H1 (cell line): ENCODE measurements at regions not wholly inside any gene's neighbourhood (a gene's known extent, or its start where the extent isn't known, plus 50 kb on each side); places are given as distances from the start of the nearest gene placed in this dataset.

Experiments
- CTCF ChIA-PET: fragments of 300-600 bp; sonication (Branson Sonifier 250); formaldehyde crosslinking; loops from one replicate; lab custom pipeline; 2021; ENCODE audit not compliant: partially characterized antibody; lab: Charles Lee
- POLR2A ChIA-PET: fragments of 300-600 bp; sonication (Branson Sonifier 250); formaldehyde crosslinking; loops from one replicate; lab custom pipeline; 2021; ENCODE audit warnings: inconsistent platforms; ENCODE audit not compliant: partially characterized antibody; lab: Charles Lee
- DNase-seq, 2 experiments: peaks; one replicate each; pipeline versions ENCODE4 v3.0.0 to v3.0.0-alpha.2; 2010 to 2022; ENCODE audit warnings: low spot score in 2 of 2, low read depth in 1 of 2, mixed read lengths in 1 of 2
- FAIRE-seq: peaks from 2 replicates; lab custom pipeline; 2011; peaks lifted over from hg19 to GRCh38; lab: Jason Lieb, UNC
- H2AFZ ChIP-seq: 2 replicates; pipeline ENCODE4 v1.8.1; 2012; ENCODE audit warnings: low read length, inconsistent platforms
- H2AK5ac ChIP-seq: 2 replicates; pipeline ENCODE4 v1.6.1; 2013; ENCODE audit warnings: low read depth, low read length
- H2BK120ac ChIP-seq: replicated peaks from 2 replicates; pipeline ENCODE3; 2013; ENCODE audit warnings: low read depth, low read length, inconsistent platforms
- H2BK12ac ChIP-seq: 2 replicates; pipeline ENCODE4 v1.6.1; 2013; ENCODE audit warnings: low read depth, low read length
- H2BK15ac ChIP-seq: 2 replicates; pipeline ENCODE4 v1.6.1; 2013; ENCODE audit warnings: low read length
- H2BK20ac ChIP-seq: 2 replicates; pipeline ENCODE4 v1.6.1; 2013; ENCODE audit warnings: low read length
- H2BK5ac ChIP-seq: 2 replicates; pipeline ENCODE4 v1.6.1; 2013; ENCODE audit warnings: low read depth, low read length
- H3K14ac ChIP-seq: 2 replicates; pipeline ENCODE4 v1.6.1; 2013; ENCODE audit warnings: inconsistent platforms; ENCODE audit not compliant: insufficient read length
- H3K18ac ChIP-seq: 2 replicates; pipeline ENCODE4 v1.6.1; 2013; ENCODE audit warnings: low read length; ENCODE audit errors: extremely low read depth
- H3K23ac ChIP-seq: 2 replicates; pipeline ENCODE4 v1.6.1; 2013; ENCODE audit warnings: inconsistent platforms; ENCODE audit not compliant: insufficient read length
- H3K23me2 ChIP-seq: 2 replicates; pipeline ENCODE4 v1.6.1; 2013; ENCODE audit warnings: low read depth, low read length
- H3K27ac ChIP-seq: 2 replicates; pipeline ENCODE4 v1.6.1; 2011; ENCODE audit warnings: low read depth, low read length, inconsistent platforms
- H3K27me3 ChIP-seq, 4 experiments: replicated peaks in 1 of 4; 1 replicate in 1 of 4; 2 replicates in 3 of 4; pipeline versions ENCODE4 v1.6.1 to v1.8.1; 2011 to 2013; ENCODE audit warnings: low read length in 3 of 4, mild to moderate bottlenecking in 3 of 4, inconsistent platforms in 2 of 4, mixed read lengths in 2 of 4, moderate library complexity in 1 of 4; ENCODE audit not compliant: control insufficient read depth in 3 of 4, insufficient read depth in 3 of 4; ENCODE audit errors: extremely low read depth in 1 of 4
- H3K36me3 ChIP-seq, 4 experiments: 2 replicates each; pipeline versions ENCODE4 v1.6.1 to v1.8.1; 2011 to 2013; ENCODE audit warnings: mild to moderate bottlenecking in 4 of 4, low read length in 3 of 4, moderate library complexity in 2 of 4, control low read depth in 1 of 4, inconsistent platforms in 1 of 4; ENCODE audit not compliant: insufficient read depth in 4 of 4, control insufficient read depth in 2 of 4
- H3K4ac ChIP-seq: replicated peaks from 2 replicates; pipeline ENCODE3; 2013; ENCODE audit warnings: low read length, low read depth, mixed read lengths, inconsistent platforms; ENCODE audit not compliant: insufficient read length
- H3K4me1 ChIP-seq, 4 experiments: replicated peaks in 1 of 4; 1 replicate in 1 of 4; 2 replicates in 3 of 4; pipeline versions ENCODE4 v1.6.1 to v1.8.1; 2011 to 2013; ENCODE audit warnings: low read length in 3 of 4, inconsistent platforms in 2 of 4, mixed read lengths in 1 of 4; ENCODE audit not compliant: insufficient read depth in 4 of 4, control insufficient read depth in 3 of 4
- H3K4me2 ChIP-seq, 2 experiments: 2 replicates each; pipeline versions ENCODE4 v1.6.1 to v1.8.1; 2011 to 2013; ENCODE audit warnings: low read depth in 2 of 2, low read length in 2 of 2, control low read depth in 1 of 2, inconsistent platforms in 1 of 2, mild to moderate bottlenecking in 1 of 2; ENCODE audit not compliant: insufficient read depth in 1 of 2
- H3K4me3 ChIP-seq, 4 experiments: fragments of 200-600, 300-600 bp in 1 of 4; sonication (generic), shearing (Covaris generic), sonication (Bioruptor Twin) in 1 of 4; 2 replicates each; pipeline versions ENCODE4 v1.5.1 to v1.8.1; 2011 to 2016; ENCODE audit warnings: low read length in 4 of 4, low read depth in 3 of 4, control low read depth in 2 of 4, inconsistent platforms in 2 of 4, mild to moderate bottlenecking in 2 of 4, mixed read lengths in 1 of 4, moderate library complexity in 1 of 4; ENCODE audit not compliant: insufficient read depth in 2 of 4; ENCODE audit errors: extremely low read depth in 1 of 4
- H3K56ac ChIP-seq: replicated peaks from 2 replicates; pipeline ENCODE3; 2013; ENCODE audit warnings: low read depth, mild to moderate bottlenecking, mixed read lengths, low read length, inconsistent platforms; ENCODE audit not compliant: insufficient read length
- H3K79me1 ChIP-seq: 2 replicates; pipeline ENCODE4 v1.6.1; 2013; ENCODE audit warnings: low read depth, low read length, control low read depth
- H3K79me2 ChIP-seq, 2 experiments: 2 replicates each; pipeline versions ENCODE4 v1.6.1 to v1.8.1; 2012 to 2013; ENCODE audit warnings: low read length in 2 of 2, mild to moderate bottlenecking in 2 of 2, inconsistent platforms in 1 of 2; ENCODE audit not compliant: insufficient read depth in 2 of 2, control insufficient read depth in 1 of 2
- H3K9ac ChIP-seq, 4 experiments: replicated peaks in 1 of 4; 1 replicate in 1 of 4; 2 replicates in 3 of 4; pipeline versions ENCODE4 v1.6.1 to v1.8.1; 2011 to 2013; ENCODE audit warnings: low read depth in 3 of 4, low read length in 3 of 4, control low read depth in 2 of 4, mild to moderate bottlenecking in 2 of 4, moderate library complexity in 2 of 4, inconsistent platforms in 1 of 4; ENCODE audit errors: extremely low read depth in 1 of 4
- H3K9me3 ChIP-seq, 2 experiments: 2 replicates each; pipeline versions ENCODE4 v1.6.1 to v1.8.1; 2012 to 2013; ENCODE audit warnings: mild to moderate bottlenecking in 2 of 2, moderate library complexity in 2 of 2, control low read depth in 1 of 2, inconsistent platforms in 1 of 2, low read depth in 1 of 2, low read length in 1 of 2, mixed read lengths in 1 of 2; ENCODE audit not compliant: insufficient read depth in 2 of 2
- H4K20me1 ChIP-seq, 2 experiments: replicated peaks in 1 of 2; 2 replicates each; pipeline versions ENCODE3 to v1.8.1; 2011 to 2013; ENCODE audit warnings: inconsistent platforms in 2 of 2, low read length in 2 of 2, mild to moderate bottlenecking in 1 of 2; ENCODE audit not compliant: insufficient read depth in 2 of 2, control insufficient read depth in 1 of 2
- H4K5ac ChIP-seq: 2 replicates; pipeline ENCODE4 v1.6.1; 2013; ENCODE audit warnings: low read length, low read depth, mixed read lengths, inconsistent platforms; ENCODE audit not compliant: insufficient read length
- H4K8ac ChIP-seq: 2 replicates; pipeline ENCODE4 v1.8.0; 2013; ENCODE audit warnings: mild to moderate bottlenecking, moderate library complexity, low read length, inconsistent platforms; ENCODE audit not compliant: insufficient read depth; ENCODE audit errors: extremely low read depth
- H4K91ac ChIP-seq: replicated peaks from 2 replicates; pipeline ENCODE3; 2013; ENCODE audit warnings: low read length, mixed read lengths, inconsistent platforms; ENCODE audit not compliant: insufficient read length
- BACH1 ChIP-seq: IDR thresholded peaks from 2 replicates; pipeline ENCODE4 v1.6.1; 2012; ENCODE audit warnings: low read length, improper control_type of control experiment
- CEBPB ChIP-seq: IDR thresholded peaks from 2 replicates; pipeline ENCODE4 v1.6.1; 2012; ENCODE audit warnings: low read depth, low read length
- EZH2 ChIP-seq: fragments of 200-600 bp; sonication (generic); IDR thresholded peaks from 2 replicates; pipeline ENCODE4 v1.7.1; 2012; ENCODE audit warnings: low read depth, mild to moderate bottlenecking, moderate library complexity, low read length, inconsistent platforms; ENCODE audit not compliant: severe bottlenecking
- GTF2F1 ChIP-seq: IDR thresholded peaks from 2 replicates; pipeline ENCODE4 v1.6.1; 2012; ENCODE audit warnings: low read depth, low read length, improper control_type of control experiment, borderline replicate concordance
- KDM1A ChIP-seq: fragments of 200-600, 300-600 bp; sonication (generic); IDR thresholded peaks from 2 replicates; pipeline ENCODE4 v1.7.1; 2016; ENCODE audit warnings: mild to moderate bottlenecking, low read length, borderline replicate concordance
- NANOG ChIP-seq: IDR thresholded peaks from 2 replicates; pipeline ENCODE4 v1.6.1; 2011; ENCODE audit warnings: low read length, low read depth, mild to moderate bottlenecking, inconsistent platforms; ENCODE audit not compliant: insufficient read depth, poor library complexity, severe bottlenecking
- SAP30 ChIP-seq: fragments of 300-600 bp; sonication (generic); IDR thresholded peaks from 2 replicates; pipeline ENCODE4 v1.7.1; 2012; ENCODE audit warnings: low read length, moderate library complexity, mild to moderate bottlenecking, inconsistent platforms; ENCODE audit not compliant: insufficient read depth, insufficient replicate concordance
- SIX5 ChIP-seq: IDR thresholded peaks from 2 replicates; pipeline ENCODE4 v1.6.1; 2011; ENCODE audit warnings: mild to moderate bottlenecking, low read depth, low read length
- SUZ12 ChIP-seq: fragments of 200-600 bp; sonication (generic); IDR thresholded peaks from 2 replicates; pipeline ENCODE4 v1.6.1; 2012; ENCODE audit warnings: mild to moderate bottlenecking, inconsistent platforms, low read length, moderate library complexity, mixed read lengths
- WGBS, 2 experiments: shearing (Covaris generic) in 1 of 2; methylation state at CpG; one replicate each; pipeline versions ENCODE4 v1.1.6 to v1.1.7; 2013 to 2015; ENCODE audit warnings: low lambda C conversion rate in 2 of 2, mixed read lengths in 2 of 2, inconsistent platforms in 1 of 2, low coverage in 1 of 2, missing lambda C conversion rate in 1 of 2; ENCODE audit not compliant: insufficient replicate concordance in 2 of 2, insufficient coverage in 1 of 2, insufficient read length in 1 of 2; ENCODE audit errors: extremely low coverage in 1 of 2, missing lambda C conversion rate in 1 of 2; 5-methylcytosine and 5-hydroxymethylcytosine counted together

DNA sequence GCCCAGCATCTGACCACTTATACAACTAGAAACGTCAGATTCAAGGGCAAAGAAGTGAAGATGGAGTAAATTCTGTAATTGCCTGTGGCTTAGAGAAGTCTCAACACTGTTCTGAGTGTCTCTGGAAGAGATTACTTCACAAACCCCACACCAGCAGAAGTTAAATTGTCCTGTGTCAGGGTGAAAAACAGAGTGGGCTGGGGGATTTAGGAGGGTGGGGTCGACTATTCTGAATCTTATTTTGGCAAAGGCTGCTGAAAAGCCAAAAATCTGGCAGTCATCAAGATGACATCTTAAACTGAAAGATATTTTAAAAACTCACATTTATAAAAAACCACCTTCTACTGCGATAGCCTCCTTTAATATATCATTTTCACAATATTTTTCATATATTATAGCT, 180.8 kb downstream of the KLHL28 start:
- POLR2A ChIA-PET, result no interaction called here
- H3K14ac ChIP-seq, result no peak overlapping the region

More for the DNA sequence above, 180.8 kb downstream of the KLHL28 start:
- H2BK5ac ChIP-seq, result no peak overlapping the region
- no peak overlapping the region for H3K9ac ChIP-seq
- FAIRE-seq (no peak), DNase-seq (no peak)
- H4K5ac ChIP-seq, result no peak overlapping the region
- 81 to 100% methylated on average over 1 to 3 of the region's 3 CpGs for WGBS, 2 experiments
- no peaks in the 10 kb centered on the region; a peak in 1 of 7 replicates for H3K4me1 ChIP-seq
- no peaks in the 10 kb centered on the region for H3K36me3 ChIP-seq
- no peak overlapping the region for H4K91ac ChIP-seq
- no peaks in the 10 kb centered on the region for H3K23me2 ChIP-seq
- no peak overlapping the region for H2AFZ ChIP-seq
- H4K8ac ChIP-seq, result no peak overlapping the region
- H3K9me3 ChIP-seq, result no peaks in the 10 kb centered on the region
- no peaks in the 10 kb centered on the region for H3K79me1 ChIP-seq
- no peak overlapping the region for H2BK15ac ChIP-seq
- H3K56ac ChIP-seq, result no peak overlapping the region
- no peaks in the 10 kb centered on the region for H3K27me3 ChIP-seq
- no peak overlapping the region for H2AK5ac ChIP-seq
- no peak overlapping the region for H3K4me3 ChIP-seq
- H2BK120ac ChIP-seq, result no peak overlapping the region
- no peak for TF ChIP-seq SAP30
- TF ChIP-seq CEBPB, result no peak
- no peak for TF ChIP-seq BACH1
- TF ChIP-seq KDM1A, result no peak
- TF ChIP-seq EZH2, result no peak
- TF ChIP-seq SUZ12, result no peak
- no peak for TF ChIP-seq SIX5
- TF ChIP-seq GTF2F1, result no peak
- no peak for TF ChIP-seq NANOG
- H3K79me2 ChIP-seq, result no peaks in the 10 kb centered on the region
- no peak overlapping the region for H3K27ac ChIP-seq
- H3K4me2 ChIP-seq, result no peak overlapping the region
- no peak overlapping the region for H2BK20ac ChIP-seq
- H3K18ac ChIP-seq, result no peak overlapping the region
- no peak overlapping the region for H2BK12ac ChIP-seq
- H4K20me1 ChIP-seq, result no peaks in the 10 kb centered on the region
- CTCF ChIA-PET, result no interaction called here
- no peak overlapping the region for H3K4ac ChIP-seq
- H3K23ac ChIP-seq, result no peak overlapping the region
